Vagina (tissue), 2 donors: ENCODE measurements at regions not wholly inside any gene's neighbourhood (a gene's known extent, or its start where the extent isn't known, plus 50 kb on each side); places are given as distances from the start of the nearest gene placed in this dataset.

Experiments
- DNase-seq, 2 donors: peaks; one replicate each; pipeline ENCODE4 v3.0.0-alpha.2; 2017; ENCODE audit errors: extremely low spot score in 2 of 2
- H3K27ac ChIP-seq: fragments of 200-600 bp; sonication (generic); one replicate; pipeline ENCODE4 v1.5.1; 2019
- H3K27me3 ChIP-seq: fragments of 200-600 bp; sonication (generic); one replicate; pipeline ENCODE4 v1.5.1; 2019
- H3K36me3 ChIP-seq, 2 donors: fragments of 200-600 bp; sonication (generic); one replicate each; pipeline ENCODE4 v1.5.1; 2017 to 2019
- H3K4me1 ChIP-seq: fragments of 200-600 bp; sonication (generic); one replicate; pipeline ENCODE4 v1.5.1; 2019
- H3K4me3 ChIP-seq, 2 donors: fragments of 200-600 bp; sonication (generic); 1 replicate in 1 of 2; 2 replicates in 1 of 2; pipeline ENCODE4 v1.5.1; 2016 to 2019
- H3K9me3 ChIP-seq: fragments of 200-600 bp; sonication (generic); one replicate; pipeline ENCODE4 v1.5.1; 2019
- CTCF ChIP-seq, 3 experiments: fragments of 450-650 bp in 2 of 3; fragments of 200-600 bp in 1 of 3; sonication (generic) in 1 of 3; IDR thresholded peaks; one replicate each; pipeline ENCODE4 v1.5.1; 2017 to 2019; ENCODE audit warnings: antibody characterized with exemption in 3 of 3, mild to moderate bottlenecking in 2 of 3, moderate library complexity in 2 of 3
- POLR2A ChIP-seq, 2 donors: fragments of 450-650 bp; IDR thresholded peaks; one replicate each; pipeline ENCODE4 v1.6.1; 2017; ENCODE audit warnings: antibody characterized with exemption in 2 of 2, mild to moderate bottlenecking in 2 of 2, moderate library complexity in 2 of 2
- POLR2AphosphoS5 ChIP-seq, 2 donors: sonication (generic); formaldehyde crosslinking; IDR thresholded peaks; one replicate each; pipeline ENCODE4 v1.9.0; 2017; ENCODE audit warnings: antibody characterized with exemption in 2 of 2, mild to moderate bottlenecking in 2 of 2, low read depth in 1 of 2; ENCODE audit not compliant: insufficient read depth in 1 of 2
- intact Hi-C: fragments of 100-400 bp; cut with DNase I; formaldehyde crosslinking; loops from one replicate; pipeline ENCODE4 v1.15.1; 2023

- Histone ChIP-seq H3K36me3 (no peaks in the 10 kb centered on the region), H3K9me3 (no peaks in the 10 kb centered on the region), H3K4me1 (no peaks in the 10 kb centered on the region), H3K27ac (no peak overlapping the region), H3K4me3 (no peak overlapping the region), H3K27me3 (no peaks in the 10 kb centered on the region)
- intact Hi-C loops, result loop anchor here (2.0 kb wide), 1 partner anchor 13 kb away; no protein-coding TSS in a partner anchor
- DNase-seq, result no peak
- no peak for TF ChIP-seq POLR2AphosphoS5 (IDR thresholded peaks at IDR 0.05; ENCODE audit: insufficient read depth in 1 of 2, low read depth in 1 of 2)
- TF ChIP-seq CTCF (IDR thresholded peaks at IDR 0.05), result no peak
- TF ChIP-seq POLR2A (IDR thresholded peaks at IDR 0.05), result no peak
Measured at GRCh38 chr2:226495466-226496272, 304.0 kb downstream of the IRS1 start.

DNA sequence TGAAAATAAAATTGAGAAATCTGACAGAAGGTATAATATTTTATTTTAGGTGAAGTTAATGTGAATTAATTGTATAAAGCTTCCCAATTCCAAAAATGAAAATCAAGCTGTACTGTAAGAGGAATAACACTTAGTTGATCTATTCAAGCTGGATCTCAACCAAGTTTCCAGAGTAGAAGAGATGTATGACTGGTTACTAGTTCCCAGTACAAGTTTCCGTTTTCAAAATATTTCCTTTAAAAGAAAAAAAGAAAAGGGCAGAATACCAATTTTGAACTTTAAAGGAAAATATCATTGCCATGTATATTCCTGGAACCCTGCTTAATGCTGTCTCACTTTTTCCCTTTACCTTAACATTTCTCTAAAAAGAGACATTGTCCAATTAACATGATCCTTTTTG lies 308.5 kb downstream of the IRS1 start:
- Histone ChIP-seq H3K27me3 (no peaks in the 10 kb centered on the region), H3K4me3 (no peak overlapping the region), H3K27ac (no peak overlapping the region), H3K9me3 (no peaks in the 10 kb centered on the region), H3K36me3 (no peaks in the 10 kb centered on the region), H3K4me1 (no peaks in the 10 kb centered on the region)
- intact Hi-C loops, result no loop called here
- TF ChIP-seq POLR2AphosphoS5 (IDR thresholded peaks at IDR 0.05; ENCODE audit: insufficient read depth in 1 of 2, low read depth in 1 of 2) (no peak), POLR2A (IDR thresholded peaks at IDR 0.05) (no peak), CTCF (IDR thresholded peaks at IDR 0.05) (no peak)
- DNase-seq, result no peak

GRCh38 chr2:226489775-226490541 lies 309.7 kb downstream of the IRS1 start:
- intact Hi-C loops, result no loop called here
- H3K27ac ChIP-seq, result no peak overlapping the region
- DNase-seq, result no peak
- H3K27me3 ChIP-seq, result no peaks in the 10 kb centered on the region
- no peak overlapping the region for H3K4me3 ChIP-seq
- H3K36me3 ChIP-seq, result no peaks in the 10 kb centered on the region
- no peak for TF ChIP-seq CTCF (IDR thresholded peaks at IDR 0.05)
- TF ChIP-seq POLR2A (IDR thresholded peaks at IDR 0.05), result no peak
- TF ChIP-seq POLR2AphosphoS5 (IDR thresholded peaks at IDR 0.05; ENCODE audit: insufficient read depth in 1 of 2, low read depth in 1 of 2), result no peak
- H3K9me3 ChIP-seq, result no peaks in the 10 kb centered on the region
- no peaks in the 10 kb centered on the region for H3K4me1 ChIP-seq

GRCh38 chr2:226488034-226488433 lies 311.6 kb downstream of the IRS1 start:
- no peak for DNase-seq
- Histone ChIP-seq H3K27me3 (no peaks in the 10 kb centered on the region), H3K36me3 (no peaks in the 10 kb centered on the region), H3K27ac (no peak overlapping the region), H3K4me1 (no peaks in the 10 kb centered on the region), H3K4me3 (no peak overlapping the region), H3K9me3 (no peaks in the 10 kb centered on the region)
- intact Hi-C loops, result no loop called here
- TF ChIP-seq POLR2A (IDR thresholded peaks at IDR 0.05) (no peak), POLR2AphosphoS5 (IDR thresholded peaks at IDR 0.05; ENCODE audit: insufficient read depth in 1 of 2, low read depth in 1 of 2) (no peak), CTCF (IDR thresholded peaks at IDR 0.05) (no peak)

- no peaks in the 10 kb centered on the region for H3K36me3 ChIP-seq
- H3K9me3 ChIP-seq, result no peaks in the 10 kb centered on the region
- TF ChIP-seq CTCF (IDR thresholded peaks at IDR 0.05), result no peak
- no peak for TF ChIP-seq POLR2AphosphoS5 (IDR thresholded peaks at IDR 0.05; ENCODE audit: insufficient read depth in 1 of 2, low read depth in 1 of 2)
- no peak for TF ChIP-seq POLR2A (IDR thresholded peaks at IDR 0.05)
- no peak overlapping the region for H3K4me3 ChIP-seq
- H3K27ac ChIP-seq, result no peak overlapping the region
- no peaks in the 10 kb centered on the region for H3K27me3 ChIP-seq
- intact Hi-C loops, result no loop called here
- DNase-seq, result no peak
- no peaks in the 10 kb centered on the region for H3K4me1 ChIP-seq
Measured at GRCh38 chr2:226487573-226487972, 312.0 kb downstream of the IRS1 start.
